WI38 (cell line): ENCODE measurements at regions not wholly inside any gene's neighbourhood (a gene's known extent, or its start where the extent isn't known, plus 50 kb on each side); places are given as distances from the start of the nearest gene placed in this dataset.
"Not testable (repeated sequence)": the region's sequence is repeated elsewhere in the genome, so short reads cannot be mapped to it uniquely, and the experiment has no call there.

ENCODE experiments used
- H3K4me3 ChIP-seq: 2 replicates; pipeline ENCODE4 v1.5.1; 2011; ENCODE audit warnings: low read depth, mild to moderate bottlenecking, control low read depth, low read length
- CTCF ChIP-seq: IDR thresholded peaks from 2 replicates; pipeline ENCODE4 v1.5.1; 2012; ENCODE audit warnings: low read depth, mild to moderate bottlenecking, control low read depth, low read length

- no peak overlapping the region for H3K4me3 ChIP-seq
- no peak for TF ChIP-seq CTCF
Observed at GRCh38 chr6:137625100-137625661, 131.0 kb upstream of the OLIG3 start.

GRCh38 chr6:137625808-137626207 lies 131.6 kb upstream of the OLIG3 start:
- H3K4me3 ChIP-seq, result no peak overlapping the region
- TF ChIP-seq CTCF, result no peak

- H3K4me3 ChIP-seq, result no peak overlapping the region
- no peak for TF ChIP-seq CTCF
Observed at GRCh38 chr6:137630666-137631065, 136.5 kb upstream of the OLIG3 start.

- TF ChIP-seq CTCF, result no peak
- H3K4me3 ChIP-seq, result no peak overlapping the region
Observed at GRCh38 chr6:137631323-137631722, 137.1 kb upstream of the OLIG3 start.

- H3K4me3 ChIP-seq, result not testable (repeated sequence)
Observed at GRCh38 chr6:137634177-137634576, 140.0 kb upstream of the OLIG3 start.

- H3K4me3 ChIP-seq, result no peak overlapping the region
- no peak for TF ChIP-seq CTCF
Observed at GRCh38 chr6:137637121-137637520, 142.9 kb upstream of the OLIG3 start.

- TF ChIP-seq CTCF, result no peak
- H3K4me3 ChIP-seq, result no peak overlapping the region
Observed at GRCh38 chr6:137638926-137639706, 144.9 kb upstream of the OLIG3 start.
